RPMI7951 (cell line): ENCODE measurements at regions not wholly inside any gene's neighbourhood (a gene's known extent, or its start where the extent isn't known, plus 50 kb on each side); places are given as distances from the start of the nearest gene placed in this dataset.

ENCODE experiments used
- DNase-seq: peaks from one replicate; pipeline ENCODE4 v3.0.0-alpha.2; 2012; ENCODE audit warnings: low read depth

DNA sequence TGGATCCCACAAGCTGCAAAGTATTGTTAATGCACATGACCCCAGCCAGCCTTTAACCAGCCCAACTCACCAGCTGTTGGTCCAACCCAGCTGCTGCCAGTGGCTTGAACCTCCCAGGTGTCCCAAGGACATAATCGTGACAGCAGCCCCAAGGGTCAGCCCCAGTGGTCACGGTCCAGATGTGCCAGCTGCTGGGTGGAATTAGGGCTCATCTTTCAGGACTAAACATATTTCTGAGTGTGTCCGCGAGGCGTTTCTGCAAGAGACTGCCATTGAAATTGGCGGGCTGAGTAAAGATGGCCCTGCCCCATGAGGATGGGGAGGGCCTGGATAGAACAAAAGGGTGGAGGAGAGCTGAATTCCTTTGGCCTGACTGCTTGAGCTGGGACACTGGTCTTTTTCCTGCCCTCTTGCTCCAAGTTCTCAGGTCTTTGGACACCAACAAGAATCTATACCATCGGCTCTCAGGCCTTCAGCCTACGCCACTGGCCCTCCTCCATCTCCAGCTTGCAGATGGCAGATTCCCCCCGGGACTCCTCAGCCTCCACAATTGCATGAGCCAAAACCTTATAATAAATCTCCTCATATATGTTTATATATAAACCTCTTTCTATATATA is 240.2 kb downstream of the MN1 start:
- DNase-seq: peak; percentile 32

DNA sequence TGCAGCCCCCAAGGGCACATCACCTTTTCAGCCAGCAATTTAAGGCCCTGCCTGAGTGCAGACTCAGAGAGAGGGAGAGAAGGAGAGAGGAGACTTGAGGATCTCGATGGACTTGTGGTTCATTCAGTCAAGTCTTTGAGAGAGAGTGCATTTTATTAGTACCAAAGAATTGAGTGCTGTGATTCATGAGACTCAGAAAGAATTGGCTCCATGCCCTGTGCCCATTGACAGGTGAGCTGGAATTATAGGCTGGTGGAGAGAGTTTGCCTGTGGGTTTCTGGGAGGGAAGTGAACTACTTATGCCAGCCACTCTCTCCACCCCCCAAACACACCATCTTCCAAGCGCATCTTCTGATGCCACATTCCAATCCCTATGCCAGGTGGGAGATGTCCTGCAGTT is 236.8 kb downstream of the MN1 start:
- DNase-seq: no peak

DNA sequence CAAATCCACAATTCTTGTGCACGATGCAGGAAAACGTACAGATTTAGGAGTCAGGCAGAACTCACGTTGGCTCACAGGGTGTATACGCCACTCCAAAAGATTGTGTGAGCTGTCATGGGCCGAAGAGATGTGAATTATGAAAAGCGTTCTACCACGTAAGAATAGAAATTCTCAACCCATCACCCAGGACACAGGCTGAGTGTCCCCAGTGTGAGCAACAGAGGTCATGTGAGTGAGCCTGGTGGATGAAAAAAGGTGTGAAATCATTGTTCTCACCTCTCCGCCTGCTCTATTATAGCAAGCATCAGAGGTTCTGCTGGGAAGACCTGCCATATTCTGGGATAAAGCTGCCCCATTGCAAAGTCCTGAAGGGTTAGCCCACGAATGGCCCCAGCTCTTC is 235.0 kb downstream of the MN1 start:
- no peak for DNase-seq

DNA sequence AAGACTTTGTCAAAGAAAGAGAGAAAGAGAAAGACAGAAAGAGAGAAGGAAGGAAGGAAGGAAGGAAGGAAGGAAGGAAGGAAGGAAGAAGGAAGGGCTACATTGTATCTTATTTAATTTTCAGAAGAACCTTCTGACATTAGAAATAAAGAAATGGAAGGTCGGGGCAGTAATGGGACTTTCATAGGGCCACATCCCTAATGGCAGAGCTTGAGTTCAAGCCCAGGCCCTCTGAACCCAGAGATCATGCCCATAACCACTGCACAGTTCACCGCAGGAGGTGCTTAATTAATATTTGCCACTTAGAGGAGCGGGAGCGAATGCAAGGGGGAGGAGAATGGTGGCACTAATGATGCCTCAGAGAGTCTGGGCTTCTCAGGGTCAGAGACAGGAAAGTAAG is 233.3 kb downstream of the MN1 start:
- DNase-seq: no peak

DNA sequence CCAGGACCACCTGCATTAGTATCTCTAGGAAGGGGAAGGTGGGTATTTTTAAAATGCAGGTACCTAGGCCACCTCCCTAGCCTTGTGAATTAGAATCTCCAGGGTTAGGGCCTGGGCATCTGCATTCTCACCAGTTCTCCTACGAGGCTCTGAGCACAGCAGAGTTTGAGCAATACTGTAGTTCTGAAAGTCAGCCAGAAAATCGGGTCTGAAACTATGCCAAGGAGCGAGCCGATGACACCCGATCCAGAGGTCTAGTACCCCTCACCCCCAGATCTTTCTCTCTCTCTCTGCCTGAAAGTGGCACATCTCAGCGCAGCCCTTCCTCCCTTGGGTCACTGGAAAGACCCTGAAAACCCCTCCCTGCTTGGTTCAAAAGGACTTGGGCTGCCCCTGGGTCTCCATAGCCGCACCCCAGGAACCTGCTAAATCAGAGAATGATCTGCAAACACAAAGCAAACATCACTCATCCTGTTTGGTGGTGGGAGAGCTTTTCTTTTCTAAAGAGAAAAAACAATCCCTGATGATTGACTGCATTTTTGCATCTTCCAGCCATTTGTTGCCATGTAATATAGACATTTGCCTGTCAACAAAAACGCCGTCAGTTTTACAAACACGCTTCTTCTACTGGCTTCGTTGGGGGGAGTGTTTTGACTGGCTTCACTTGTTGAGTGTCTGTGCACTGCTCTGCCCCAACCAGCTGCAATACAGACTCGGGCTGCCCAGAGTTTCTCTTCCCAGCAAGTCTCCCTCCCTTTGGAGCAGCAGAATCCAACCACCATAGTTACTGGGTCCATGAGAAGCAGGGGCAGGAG is 229.9 kb downstream of the MN1 start:
- no peak for DNase-seq

DNA sequence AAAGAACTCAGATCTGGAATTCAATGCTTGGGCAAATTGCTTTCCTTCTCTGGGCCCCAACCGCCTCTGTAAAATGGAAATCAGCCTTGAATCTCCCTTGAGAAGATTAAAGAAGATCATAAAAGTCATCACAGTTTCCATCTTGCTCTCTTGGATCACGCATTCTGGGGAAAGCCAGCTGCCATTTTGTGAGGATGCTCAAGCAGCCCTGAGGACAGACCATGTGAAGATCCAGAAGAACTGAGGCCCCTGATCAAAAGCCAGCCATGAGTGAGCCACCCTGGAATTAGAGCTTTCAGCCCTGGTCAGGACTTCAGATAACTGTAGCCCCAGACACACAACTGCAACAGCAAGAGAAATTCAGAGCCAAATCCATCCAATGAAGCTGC is 229.3 kb downstream of the MN1 start:
- no peak for DNase-seq

DNA sequence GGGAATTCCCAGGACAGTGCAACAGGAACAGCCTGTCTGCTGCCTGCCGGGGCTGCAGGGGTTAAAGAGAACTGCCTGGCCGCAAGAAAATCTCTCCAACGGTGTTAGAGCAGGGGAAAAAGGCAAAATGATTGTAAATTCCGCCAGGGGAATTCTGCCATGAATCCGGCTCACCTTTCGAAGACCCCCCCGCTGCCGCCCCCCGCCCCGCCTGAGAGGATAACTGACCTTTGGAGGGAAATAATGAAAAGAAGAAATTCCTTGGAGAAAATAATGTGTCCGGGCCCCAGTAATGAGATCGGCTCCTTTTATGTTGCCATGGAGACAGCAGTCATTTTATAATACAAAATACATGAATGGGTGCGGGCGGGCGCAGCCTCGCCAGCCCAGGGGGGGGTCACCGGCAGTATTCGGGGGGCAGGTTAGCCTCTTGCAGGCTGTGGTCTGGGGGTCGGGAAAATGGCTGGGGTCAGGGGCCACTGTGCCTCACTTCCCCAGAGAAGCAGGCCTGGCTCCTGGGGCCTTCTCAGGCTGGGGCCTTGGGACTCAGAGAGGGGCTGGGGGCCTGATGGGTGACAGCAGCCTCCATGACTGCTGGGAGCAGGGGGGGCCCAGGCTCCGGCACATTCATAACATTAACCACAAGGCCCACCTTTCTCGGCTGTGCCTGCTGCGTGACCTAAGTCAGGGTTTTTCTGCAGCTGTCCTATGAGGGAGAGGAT is 228.1 kb downstream of the MN1 start:
- no peak for DNase-seq

DNA sequence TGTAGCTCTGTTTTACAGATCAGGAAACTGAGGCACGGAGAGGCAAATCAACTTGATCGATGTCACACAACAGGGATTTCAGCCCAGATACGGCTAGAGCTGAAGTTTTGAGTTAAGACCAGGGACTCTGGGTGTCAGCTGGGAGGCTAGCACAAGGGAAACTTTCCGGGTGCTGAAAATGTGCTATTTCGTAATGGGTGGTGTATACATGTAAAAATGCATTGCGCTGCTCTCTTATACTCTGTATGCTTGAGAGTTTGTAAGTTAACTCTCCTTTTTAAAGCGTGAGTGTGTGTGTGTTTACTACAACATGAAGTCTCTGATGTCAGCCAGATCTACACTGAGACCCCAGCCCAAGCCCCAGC is 227.6 kb downstream of the MN1 start:
- no peak for DNase-seq

DNA sequence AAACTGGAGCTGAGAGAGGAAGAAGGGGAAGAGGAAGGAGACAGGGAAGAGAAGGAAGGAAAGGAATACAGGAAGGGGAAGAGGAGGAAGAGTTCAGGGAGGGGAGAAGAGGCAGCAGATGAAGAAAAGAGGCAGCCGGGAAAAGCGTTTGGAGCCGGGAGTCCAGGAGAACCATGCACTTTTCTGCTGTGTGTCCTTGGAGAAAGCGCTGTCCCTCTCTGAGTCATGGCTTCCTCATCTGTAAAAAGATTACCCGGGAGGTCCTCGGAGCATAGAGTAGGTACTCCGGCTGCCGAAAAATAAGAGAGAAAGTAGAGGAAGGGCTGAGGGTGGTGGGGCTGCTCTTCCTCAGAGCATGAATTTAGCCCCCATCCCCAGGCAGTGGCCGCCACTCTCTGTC is 226.9 kb downstream of the MN1 start:
- DNase-seq: no peak

DNA sequence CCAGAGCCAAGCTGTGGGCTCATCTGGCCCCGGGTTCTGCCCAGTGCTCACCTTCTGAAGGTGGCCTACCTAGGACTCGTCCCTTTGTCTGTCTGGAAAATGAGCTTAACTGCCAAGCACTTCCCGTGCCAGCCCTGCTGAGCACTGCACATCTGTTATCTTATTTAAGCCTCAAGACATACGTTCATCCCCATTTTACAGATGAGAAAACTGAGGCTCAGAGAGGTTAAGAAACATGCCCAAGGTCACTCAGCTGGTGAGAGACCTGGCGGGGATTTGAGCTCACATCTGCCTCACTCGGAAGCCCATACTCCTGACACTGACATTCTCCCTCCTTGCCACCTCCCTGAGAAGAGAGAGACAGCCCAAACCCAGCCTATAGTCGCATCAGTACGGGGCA is 226.2 kb downstream of the MN1 start:
- no peak for DNase-seq

DNA sequence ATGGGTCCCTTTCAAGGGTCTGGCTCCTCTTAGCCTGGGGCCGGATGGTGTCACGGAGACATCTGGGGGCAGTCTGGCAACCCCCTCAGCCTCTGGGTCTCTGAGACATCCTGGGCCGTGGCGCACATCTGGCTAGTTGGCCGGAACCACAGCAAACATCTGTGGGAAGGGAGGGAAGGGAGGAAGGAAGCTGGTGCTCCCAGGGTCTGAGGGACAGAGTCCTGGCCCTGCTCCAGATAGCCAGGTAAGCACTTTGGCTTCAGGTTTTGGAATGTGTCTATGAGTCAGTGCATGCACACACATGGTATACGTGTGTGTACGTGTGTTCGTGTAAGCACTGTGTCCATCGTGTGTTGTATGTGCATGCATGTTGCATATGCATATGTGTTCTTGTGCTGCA is 225.1 kb downstream of the MN1 start:
- DNase-seq: no peak

DNA sequence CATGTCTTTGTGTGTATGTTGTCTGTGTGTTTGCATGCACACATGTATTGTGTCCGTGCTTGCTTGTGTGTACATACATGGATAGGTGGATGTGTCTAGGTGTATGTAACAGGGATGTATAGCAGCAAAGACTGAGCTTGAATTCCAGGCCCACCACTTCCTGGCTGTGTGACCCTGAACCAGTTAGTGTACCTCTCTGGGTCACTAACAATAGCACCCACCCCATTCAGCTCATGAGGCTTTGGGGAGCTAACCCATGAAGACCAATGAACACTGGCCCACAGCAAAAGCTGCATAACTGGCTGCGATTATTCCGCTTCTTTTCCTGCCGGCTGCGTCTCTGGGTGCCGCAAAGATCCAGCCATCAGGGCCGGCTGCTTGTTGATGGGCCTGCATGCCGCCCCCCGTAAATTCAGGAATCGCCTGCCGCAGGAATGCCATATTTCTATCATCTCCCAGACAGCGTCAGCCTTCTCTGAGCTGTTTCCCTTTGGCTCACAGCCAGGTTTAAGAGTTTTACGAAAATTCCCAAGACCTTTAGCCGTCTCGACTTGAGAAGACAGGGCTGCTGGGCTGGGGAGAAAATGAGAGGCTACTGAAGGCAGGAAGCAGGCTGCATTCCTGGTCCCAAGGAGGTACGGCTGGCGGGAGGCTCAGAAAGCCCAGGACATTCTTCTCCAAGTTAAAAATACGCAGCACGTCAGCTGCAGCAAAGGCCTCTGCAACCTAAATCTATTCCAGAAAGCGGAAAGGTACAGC is 224.6 kb downstream of the MN1 start:
- peak; percentile 37 for DNase-seq

DNA sequence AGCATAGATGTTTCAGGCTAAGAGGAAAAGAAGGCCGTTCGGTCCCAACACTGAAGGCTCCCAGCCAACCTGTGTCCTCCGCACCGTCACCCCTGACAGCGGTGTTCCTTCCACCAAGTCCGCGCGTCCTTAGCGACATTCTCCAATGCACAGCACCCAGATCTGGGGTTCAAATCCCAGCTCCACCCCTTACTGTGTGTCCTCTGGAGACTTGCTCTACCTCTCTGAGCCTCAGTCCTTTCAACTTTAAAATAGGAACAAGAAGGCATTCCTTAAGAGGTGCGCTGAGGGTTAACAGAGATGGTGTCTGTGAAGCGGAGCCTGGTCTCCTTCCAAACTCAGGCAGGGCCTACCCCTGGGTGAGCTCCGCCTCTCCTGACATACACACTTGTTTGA is 224.0 kb downstream of the MN1 start:
- no peak for DNase-seq

DNA sequence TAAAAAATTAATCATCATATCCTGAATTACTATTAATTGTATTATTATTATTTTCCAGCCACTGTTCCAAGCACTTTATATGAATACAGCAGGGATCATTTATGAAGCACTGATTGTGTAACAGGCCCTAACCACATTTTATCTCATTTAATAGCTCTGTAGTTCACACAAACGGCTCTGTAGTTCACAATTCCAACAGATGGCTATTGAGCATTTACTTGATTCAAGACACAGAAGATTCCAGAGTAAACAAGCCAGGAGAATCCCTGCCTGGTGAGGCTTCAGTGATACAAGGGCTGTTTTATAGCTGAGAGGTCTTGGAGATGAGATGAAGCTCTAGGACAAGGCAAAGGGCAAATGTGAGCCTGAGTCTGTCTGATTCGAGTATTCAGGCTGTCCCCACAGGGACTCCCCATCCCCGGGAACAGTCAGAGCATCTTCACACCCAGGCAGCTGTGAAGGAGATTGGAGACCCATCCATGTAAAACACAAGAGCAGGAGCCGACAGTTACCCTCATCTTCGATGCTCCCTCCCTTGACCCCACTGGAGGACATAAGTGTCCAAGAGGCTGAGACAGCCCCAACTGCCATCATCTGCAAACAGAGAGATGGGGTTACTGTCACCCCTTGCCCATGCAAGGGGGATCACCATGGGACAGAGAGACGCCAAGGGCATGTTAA is 222.5 kb downstream of the MN1 start:
- no peak for DNase-seq

DNA sequence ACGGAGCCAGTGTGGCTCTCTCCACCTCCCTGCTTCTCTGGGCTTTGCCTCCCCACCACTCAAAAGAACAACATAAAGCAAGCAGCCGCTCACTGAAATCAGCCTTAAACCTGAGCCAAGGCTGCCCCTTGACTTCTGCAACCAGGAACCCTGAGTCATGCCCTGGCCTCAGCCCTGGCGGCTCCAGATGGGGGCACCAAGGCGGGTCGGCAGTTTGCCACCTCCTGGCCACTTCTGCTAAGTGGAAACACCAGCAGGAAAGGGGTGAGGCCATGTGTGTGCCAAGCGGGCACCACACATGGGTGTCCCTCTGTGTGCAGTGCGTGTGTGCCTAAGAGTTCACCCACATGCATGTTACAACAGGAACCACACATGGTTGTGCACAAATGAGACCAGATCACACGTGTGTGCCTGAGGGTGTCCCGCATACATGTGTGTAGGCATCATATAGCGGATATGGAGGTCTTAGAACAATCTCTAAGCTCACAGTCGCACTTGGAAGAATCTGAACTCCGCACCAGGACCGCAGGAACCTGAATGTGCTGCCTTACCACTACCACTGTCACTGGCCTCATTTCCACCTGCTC is 221.2 kb downstream of the MN1 start:
- peak; percentile 49 for DNase-seq

DNA sequence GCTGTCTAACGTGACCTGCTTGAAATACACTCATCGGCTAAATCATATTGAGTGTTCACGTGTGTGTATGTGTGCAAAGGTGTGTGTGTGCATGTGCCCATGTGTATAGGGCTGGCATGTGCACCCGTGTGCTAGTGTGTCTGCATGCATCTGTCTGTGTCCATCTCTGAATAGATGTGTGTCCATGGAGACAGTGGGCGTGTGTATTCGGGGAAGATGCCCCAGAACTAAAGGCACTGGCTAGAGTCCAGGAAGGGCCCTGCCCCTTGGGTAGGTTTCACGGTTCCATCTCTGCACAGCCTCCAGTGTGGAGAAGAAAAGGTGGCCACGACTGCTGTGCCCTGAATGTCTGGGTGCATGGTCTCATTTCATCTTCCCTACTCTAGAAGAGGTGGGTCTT is 220.3 kb downstream of the MN1 start:
- DNase-seq: no peak

DNA sequence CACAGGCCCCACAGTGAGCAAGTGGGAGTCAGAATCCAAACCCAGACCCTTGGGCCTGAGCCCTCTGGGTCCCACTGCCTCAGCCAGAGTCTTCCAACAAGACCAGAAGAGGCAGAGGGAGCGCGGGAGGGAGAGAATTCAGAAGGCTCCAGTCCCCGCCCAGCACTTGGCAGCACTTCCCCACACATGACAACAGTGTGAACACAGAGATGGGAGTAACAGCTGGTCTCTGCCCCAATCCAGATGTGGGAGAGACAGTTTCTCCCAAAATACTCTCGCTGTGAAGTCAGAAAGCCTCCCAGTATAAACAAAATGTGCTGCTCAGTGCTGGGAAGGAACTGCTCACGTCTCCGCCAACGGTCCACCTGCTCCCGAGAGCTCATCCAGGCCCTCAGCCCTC is 219.9 kb downstream of the MN1 start:
- no peak for DNase-seq

DNA sequence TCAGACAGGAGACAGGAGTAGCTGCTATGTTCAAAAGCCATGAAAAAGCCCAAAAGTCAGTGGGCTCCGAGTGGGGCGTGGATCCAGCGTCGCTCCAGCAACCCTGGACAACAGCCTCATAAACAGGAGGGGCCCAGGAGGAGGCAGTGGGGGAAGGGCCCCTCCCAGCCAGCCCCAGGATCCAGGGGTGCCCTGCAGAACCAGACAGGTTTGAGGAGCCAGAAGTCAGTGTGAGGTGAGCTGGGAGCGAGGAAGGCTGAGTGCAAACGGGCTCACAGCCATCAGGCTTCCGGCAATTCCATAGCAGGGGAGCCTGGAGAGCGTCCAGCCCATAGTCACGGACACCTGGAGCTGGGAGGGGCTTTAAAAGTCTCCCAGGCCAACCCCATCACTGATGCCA is 217.7 kb downstream of the MN1 start:
- no peak for DNase-seq

DNA sequence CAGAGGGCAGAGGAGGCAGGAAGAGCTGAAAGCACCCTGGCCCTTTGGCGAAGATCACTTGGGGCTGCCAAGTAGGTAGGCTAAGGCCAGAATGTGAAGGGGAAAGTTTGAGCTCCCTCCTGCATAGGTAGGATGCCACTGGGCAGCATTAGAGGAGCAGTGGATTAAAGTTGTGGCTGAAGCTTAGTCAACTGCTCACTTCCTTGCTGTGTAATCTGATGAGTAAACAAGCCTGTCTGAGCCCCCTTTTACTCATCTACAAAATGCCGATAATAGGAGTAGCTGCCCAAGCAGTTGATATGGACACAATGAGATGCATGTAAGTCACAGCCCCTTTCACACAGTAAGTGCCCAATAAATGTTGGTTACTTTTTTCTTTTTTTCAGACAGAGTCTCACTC is 216.4 kb downstream of the MN1 start:
- no peak for DNase-seq

DNA sequence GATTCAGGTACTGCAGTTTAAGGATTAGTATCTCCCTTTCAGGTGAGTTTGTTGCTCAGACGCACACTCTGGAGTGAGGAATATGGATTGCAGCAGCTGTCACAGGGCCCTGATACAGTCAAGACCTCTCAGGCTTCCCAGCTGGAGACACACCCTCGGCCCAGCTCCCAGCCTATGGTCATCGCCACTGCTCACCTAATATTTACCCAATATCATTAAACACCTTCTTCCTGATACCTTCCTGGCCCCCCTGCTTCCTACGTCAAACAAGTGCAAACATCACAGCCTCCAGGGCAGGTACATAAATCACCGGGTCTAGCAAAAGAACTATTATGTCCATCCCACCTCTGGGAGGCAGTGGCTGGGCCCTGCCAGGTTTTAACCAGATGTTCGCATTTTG is 213.3 kb downstream of the MN1 start:
- no peak for DNase-seq

DNA sequence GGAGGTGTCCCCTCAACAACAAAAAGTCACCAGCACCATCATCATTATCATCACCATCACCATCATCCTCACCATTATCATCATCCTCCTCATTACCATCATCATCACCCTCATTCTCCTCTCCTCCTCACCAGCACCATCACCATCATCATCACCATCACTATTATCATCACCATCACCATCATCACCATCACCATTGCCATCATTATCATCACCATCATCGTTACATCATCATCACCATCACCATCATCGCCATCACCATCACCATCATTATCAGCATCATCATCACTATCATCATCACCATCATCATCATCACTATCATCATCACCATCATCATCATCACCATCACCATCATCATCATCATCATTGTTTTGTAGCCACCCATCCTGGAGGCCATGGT is 212.6 kb downstream of the MN1 start:
- no peak for DNase-seq

DNA sequence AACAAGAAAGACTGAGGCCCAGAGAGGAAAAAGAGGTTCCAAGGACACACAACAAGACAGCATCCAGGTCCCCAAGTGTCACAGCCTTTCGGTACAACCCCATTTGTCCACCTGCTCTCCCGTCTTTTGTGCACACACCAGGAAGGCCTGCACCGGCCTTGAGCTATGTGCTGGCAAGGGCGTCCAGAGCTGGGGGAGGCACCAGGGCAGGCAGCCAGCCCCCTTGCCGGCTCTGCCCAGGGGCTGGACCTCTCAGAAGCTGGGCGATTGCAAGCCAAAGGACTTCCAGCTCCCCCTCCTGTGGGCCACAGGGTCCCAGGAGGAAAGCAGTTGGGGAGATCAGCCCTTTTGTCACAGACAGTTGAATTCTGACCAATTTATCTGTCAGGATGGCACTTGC is 210.5 kb downstream of the MN1 start:
- DNase-seq: no peak
